ENCODE measurements at regions not wholly inside any gene's neighbourhood (a gene's known extent, or its start where the extent isn't known, plus 50 kb on each side); places are given as distances from the start of the nearest gene placed in this dataset.

DNA sequence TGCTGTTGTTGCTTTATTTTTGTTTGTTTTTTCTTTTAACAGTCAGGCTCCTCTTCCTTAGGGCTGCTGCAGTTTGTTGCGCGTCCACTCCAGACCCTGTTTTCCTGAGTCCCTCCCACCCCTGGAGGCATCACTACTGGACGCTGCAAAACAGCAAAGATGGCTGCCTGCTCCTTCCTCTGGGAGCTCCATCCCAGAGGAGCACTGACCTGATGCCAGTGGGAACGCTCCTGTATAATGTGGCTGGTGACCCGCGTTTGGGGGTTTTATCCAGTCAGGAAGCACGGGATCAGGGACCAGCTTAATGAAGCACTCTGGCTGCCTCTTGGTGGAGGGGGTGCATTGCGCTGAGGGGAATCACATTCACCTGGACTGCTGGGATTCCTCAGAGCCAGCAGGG is 1005.6 kb downstream of the CDH8 start:
- Mint-ChIP-seq H3K9me3 (peaks cover 8% of the 10 kb centered on the region), H3K4me1 (no peaks in the 10 kb centered on the region), H3K36me3 (ENCODE audit: low read depth) (no peaks in the 10 kb centered on the region), H3K4me3 (no peak overlapping the region), H3K27ac (no peak overlapping the region), H3K27me3 (no peaks in the 10 kb centered on the region)
- CTCF ChIA-PET = no interaction called here
- DNase-seq (no peak), ATAC-seq (ENCODE audit: low read depth) (no peak)
- TF ChIP-seq CTCF (IDR thresholded peaks at IDR 0.05) = no peak
- intact Hi-C loops (cut with micrococcal nuclease) = no loop called here
- POLR2A ChIA-PET = no interaction called here

DNA sequence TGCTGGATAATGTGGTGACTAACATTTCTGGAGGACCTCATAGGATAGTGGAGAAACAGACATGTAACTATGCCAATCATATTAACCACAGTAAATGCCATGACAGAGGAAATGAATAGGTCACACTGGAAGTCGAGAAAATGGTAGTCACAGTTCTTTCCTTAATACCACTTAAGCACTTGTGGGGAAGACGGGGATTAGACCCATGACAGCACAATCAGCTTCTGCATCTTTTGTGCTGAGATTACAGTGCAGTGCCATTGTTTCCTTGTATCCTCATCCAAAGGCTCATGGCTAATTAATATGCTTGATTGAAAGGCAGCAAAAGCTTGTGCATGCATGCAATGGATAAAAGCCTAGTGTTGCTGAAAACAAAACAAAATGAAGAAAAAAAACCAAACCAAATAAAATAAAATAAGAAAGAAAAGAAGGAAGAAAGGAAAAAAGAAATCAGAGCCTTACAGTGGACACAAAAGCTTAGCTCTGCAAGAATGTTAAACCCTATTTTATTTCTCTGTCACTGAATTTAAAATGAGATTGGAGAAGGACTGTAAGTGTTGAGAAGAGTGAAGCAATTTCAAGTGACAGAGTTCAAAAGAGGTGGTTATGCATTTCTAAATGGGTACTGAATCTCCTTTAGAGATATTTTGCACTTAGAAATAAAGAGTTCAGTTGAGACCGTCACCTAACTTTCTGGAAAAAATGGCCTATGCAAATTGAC is 1011.9 kb downstream of the CDH8 start:
- Mint-ChIP-seq H3K36me3 (ENCODE audit: low read depth) (no peaks in the 10 kb centered on the region), H3K4me3 (no peak overlapping the region), H3K4me1 (no peaks in the 10 kb centered on the region), H3K27ac (no peak overlapping the region), H3K27me3 (no peaks in the 10 kb centered on the region), H3K9me3 (peaks cover 6% of the 10 kb centered on the region)
- DNase-seq (no peak), ATAC-seq (ENCODE audit: low read depth) (no peak)
- TF ChIP-seq CTCF (IDR thresholded peaks at IDR 0.05) = no peak
- ChIA-PET POLR2A (no interaction called here), CTCF (no interaction called here)
- intact Hi-C loops (cut with micrococcal nuclease) = no loop called here

DNA sequence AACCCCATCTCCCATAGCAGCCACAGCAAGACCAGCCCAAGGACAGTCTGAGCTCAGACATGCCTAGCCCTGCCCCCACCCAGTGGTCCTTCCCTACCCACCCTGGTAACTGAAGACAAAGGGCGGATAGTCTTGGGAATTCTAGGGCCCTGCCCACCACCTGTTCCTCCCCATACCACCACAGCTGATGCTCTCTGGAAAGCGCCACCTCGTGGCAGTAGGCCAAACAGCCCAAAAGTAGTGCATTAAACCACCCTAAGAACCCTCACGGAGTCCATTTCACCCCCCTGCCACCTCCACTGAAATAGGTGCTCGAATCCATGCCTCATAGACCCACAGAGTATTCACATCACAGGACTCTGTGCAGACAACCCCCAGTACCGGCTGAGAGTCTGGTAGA is 1021.4 kb downstream of the CDH8 start:
- no peak for TF ChIP-seq CTCF (IDR thresholded peaks at IDR 0.05)
- H3K27me3 Mint-ChIP-seq = no peaks in the 10 kb centered on the region
- H3K4me3 Mint-ChIP-seq = no peak overlapping the region
- H3K4me1 Mint-ChIP-seq = no peaks in the 10 kb centered on the region
- no peak for ATAC-seq (ENCODE audit: low read depth)
- POLR2A ChIA-PET = no interaction called here
- intact Hi-C loops (cut with micrococcal nuclease) = no loop called here
- DNase-seq = no peak
- peaks cover 9% of the 10 kb centered on the region for H3K9me3 Mint-ChIP-seq
- no peaks in the 10 kb centered on the region for H3K36me3 Mint-ChIP-seq (ENCODE audit: low read depth)
- no peak overlapping the region for H3K27ac Mint-ChIP-seq
- CTCF ChIA-PET = no interaction called here

GRCh38 chr16:61007694-61008093 is 1028.5 kb downstream of the CDH8 start:
- Mint-ChIP-seq H3K36me3 (ENCODE audit: low read depth) (no peaks in the 10 kb centered on the region), H3K27me3 (no peaks in the 10 kb centered on the region), H3K4me3 (no peak overlapping the region), H3K4me1 (no peaks in the 10 kb centered on the region), H3K9me3 (no peaks in the 10 kb centered on the region), H3K27ac (no peak overlapping the region)
- DNase-seq (no peak), ATAC-seq (ENCODE audit: low read depth) (no peak)
- intact Hi-C loops (cut with micrococcal nuclease) = no loop called here
- ChIA-PET POLR2A (no interaction called here), CTCF (no interaction called here)
- TF ChIP-seq CTCF (IDR thresholded peaks at IDR 0.05) = no peak

DNA sequence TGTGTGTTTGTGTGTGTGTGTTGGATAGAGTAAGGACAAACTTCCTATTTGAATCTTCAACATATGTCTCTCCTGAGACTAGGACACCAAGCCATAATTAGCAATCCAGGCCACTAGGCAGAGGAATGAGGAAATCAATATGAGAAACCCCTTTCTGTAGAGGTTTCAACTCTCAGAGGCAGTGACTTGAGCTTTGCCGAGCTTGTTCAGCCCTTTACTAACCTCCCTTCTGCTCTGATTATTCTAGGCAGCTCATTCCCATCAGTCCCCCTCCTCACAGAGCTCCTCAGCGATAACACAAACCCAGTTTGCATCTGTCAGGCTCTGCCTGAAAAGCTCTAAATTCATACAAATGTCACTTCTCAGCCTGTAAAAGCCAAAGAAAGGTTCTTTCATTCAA is 1030.3 kb downstream of the CDH8 start:
- ATAC-seq (ENCODE audit: low read depth) (no peak), DNase-seq (no peak)
- ChIA-PET CTCF (no interaction called here), POLR2A (no interaction called here)
- Mint-ChIP-seq H3K9me3 (no peaks in the 10 kb centered on the region), H3K4me1 (no peaks in the 10 kb centered on the region), H3K27ac (no peak overlapping the region), H3K36me3 (ENCODE audit: low read depth) (no peaks in the 10 kb centered on the region), H3K4me3 (no peak overlapping the region), H3K27me3 (no peaks in the 10 kb centered on the region)
- no peak for TF ChIP-seq CTCF (IDR thresholded peaks at IDR 0.05)
- intact Hi-C loops (cut with micrococcal nuclease) = no loop called here
